GM20000 (cell line): ENCODE measurements at regions not wholly inside any gene's neighbourhood (a gene's known extent, or its start where the extent isn't known, plus 50 kb on each side); places are given as distances from the start of the nearest gene placed in this dataset.

Experiments
- DNase-seq: peaks from one replicate; pipeline ENCODE4 v3.0.0; 2012; ENCODE audit warnings: low spot score
- CTCF ChIP-seq: IDR thresholded peaks from 2 replicates; pipeline ENCODE4 v1.5.1; 2012; ENCODE audit warnings: mild to moderate bottlenecking, control low read depth; ENCODE audit errors: extremely low read depth, missing control alignments

- no peak for DNase-seq
- TF ChIP-seq CTCF: no peak
Observed at GRCh38 chr2:182622231-182622630, 93.8 kb upstream of the DNAJC10 start.

GRCh38 chr2:182625814-182626213 is 90.2 kb upstream of the DNAJC10 start:
- DNase-seq: no peak
- TF ChIP-seq CTCF: no peak

GRCh38 chr2:182628916-182629315 is 87.1 kb upstream of the DNAJC10 start:
- no peak for DNase-seq
- TF ChIP-seq CTCF: no peak

DNA sequence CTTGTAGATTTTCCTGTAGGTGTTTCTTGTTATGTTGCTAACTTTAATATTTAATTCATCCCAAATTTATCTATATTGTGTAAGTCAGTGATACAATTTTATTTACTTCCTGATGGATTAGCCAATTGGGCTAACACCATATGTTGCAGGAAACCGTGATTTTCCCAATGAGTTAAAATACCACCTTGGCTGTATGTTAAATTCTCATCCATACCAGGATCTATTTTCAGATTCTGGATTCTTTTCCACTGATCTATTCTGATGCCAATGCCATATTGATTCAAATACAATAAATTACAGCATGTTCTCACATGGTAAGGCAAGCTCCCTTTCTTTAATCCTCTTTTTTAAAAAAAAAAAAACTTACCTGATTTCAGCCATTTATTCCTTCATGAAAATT is 85.8 kb upstream of the DNAJC10 start:
- DNase-seq: no peak
- TF ChIP-seq CTCF: no peak

DNA sequence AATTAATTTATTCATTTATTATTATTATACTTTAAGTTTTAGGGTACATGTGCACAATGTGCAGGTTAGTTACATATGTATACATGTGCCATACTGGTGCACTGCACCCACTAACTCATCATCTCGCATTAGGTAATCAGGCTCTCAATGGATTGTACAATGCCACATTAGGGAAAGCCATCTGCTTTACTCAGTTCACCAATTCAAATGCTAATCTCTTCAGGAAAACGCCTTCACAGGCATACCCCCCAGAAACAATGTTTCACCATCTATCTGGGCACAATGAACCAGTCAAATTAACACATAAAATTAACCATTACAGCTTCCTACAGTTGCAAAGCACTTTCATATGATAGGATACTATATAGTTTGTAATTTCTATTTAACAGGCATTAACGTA is 84.8 kb upstream of the DNAJC10 start:
- no peak for DNase-seq
- no peak for TF ChIP-seq CTCF

- TF ChIP-seq CTCF: no peak
- no peak for DNase-seq
Observed at GRCh38 chr2:182634386-182634785, 81.7 kb upstream of the DNAJC10 start.

DNA sequence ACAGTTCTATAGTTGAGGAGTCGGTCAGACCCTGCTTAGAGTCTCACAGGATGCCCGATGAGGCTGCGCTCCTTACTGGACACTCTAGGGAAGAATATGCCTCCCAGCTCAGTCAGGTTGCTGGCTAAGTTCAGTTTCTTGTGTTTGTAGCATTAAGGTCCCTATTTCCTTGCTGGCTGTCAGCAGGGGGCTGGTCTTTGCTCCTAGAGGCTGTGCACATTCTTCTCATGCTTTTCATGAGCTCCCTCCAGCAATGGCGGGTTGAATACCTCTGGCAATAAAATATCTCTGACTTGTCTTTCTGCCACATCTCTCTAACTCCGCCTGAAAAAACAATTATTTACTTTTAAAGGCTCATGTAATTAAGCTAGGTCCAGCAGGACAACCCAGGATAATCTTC is 79.4 kb upstream of the DNAJC10 start:
- TF ChIP-seq CTCF: no peak
- DNase-seq: no peak

GRCh38 chr2:182638667-182639066 is 77.4 kb upstream of the DNAJC10 start:
- DNase-seq: no peak
- TF ChIP-seq CTCF: no peak
